SHP77 (cell line): ENCODE measurements at regions not wholly inside any gene's neighbourhood (a gene's known extent, or its start where the extent isn't known, plus 50 kb on each side); places are given as distances from the start of the nearest gene placed in this dataset.
A peak's percentile ranks its signal among the peaks of the same experiment; 100 is the strongest.
"Not testable (repeated sequence)": the region's sequence is repeated elsewhere in the genome, so short reads cannot be mapped to it uniquely, and the experiment has no call there.

Experiments
- DNase-seq, 2 experiments: peaks; one replicate each; lab custom pipeline; 2025; lab: John Stamatoyannopoulos, UW

GRCh38 chr6:94902974-94903628 lies 674.2 kb upstream of the MANEA start:
- DNase-seq, result no peak

GRCh38 chr6:94899191-94899590 lies 678.1 kb upstream of the MANEA start:
- DNase-seq, result no peak

DNA sequence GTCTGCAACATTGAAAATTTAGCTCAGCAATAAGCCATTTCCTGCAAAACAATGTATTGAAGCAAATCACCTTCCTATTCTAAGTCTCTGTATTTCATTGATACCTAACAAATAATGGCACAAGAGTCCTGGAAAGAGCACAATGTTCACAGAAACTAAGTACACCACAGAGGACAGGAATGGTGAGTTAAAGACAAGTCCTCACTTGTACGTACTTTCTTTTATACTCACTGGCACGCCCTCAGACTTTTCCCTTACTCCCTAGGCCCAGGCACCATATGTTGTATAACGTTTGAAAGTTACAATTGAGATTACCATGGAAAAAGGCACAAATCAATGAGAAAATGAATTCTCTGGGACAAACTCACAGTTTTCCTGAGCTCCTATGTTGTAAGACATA lies 683.0 kb upstream of the MANEA start:
- no peak for DNase-seq

DNA sequence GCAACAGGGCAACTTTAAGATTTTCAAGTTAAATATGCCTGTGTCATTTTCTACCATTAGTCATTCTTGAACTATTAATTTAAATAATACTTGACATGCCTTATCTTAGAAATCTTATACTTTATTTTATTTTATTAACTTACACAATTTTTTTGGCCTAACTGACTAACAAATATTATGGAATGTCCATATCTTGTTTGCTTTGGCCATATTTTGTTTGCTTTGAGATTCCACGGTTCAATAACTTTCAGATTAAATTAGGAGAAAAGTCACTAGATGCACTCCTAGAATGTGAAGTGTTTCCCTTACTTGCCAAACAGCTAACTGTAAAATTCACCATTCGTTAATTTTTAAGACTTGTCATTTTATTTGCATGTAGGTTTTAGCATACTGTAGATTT lies 684.0 kb upstream of the MANEA start:
- no peak for DNase-seq

DNA sequence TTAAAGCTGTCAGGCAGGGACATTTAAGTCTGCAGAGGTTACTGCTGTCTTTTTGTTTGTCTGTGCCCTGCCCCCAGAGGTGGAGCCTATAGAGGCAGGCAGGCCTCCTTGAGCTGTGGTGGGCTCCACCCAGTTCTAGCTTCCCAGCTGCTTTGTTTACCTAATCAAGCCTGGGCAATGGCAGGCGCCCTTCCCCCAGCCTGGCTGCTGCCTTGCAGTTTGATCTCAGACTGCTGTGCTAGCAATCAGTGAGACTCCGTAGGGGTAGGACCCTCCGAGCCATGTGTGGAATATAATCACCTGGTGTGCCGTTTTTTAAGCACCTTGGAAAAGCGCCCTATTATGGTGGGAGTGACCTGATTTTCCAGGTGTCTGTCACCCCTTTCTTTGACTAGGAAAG lies 703.5 kb upstream of the MANEA start:
- DNase-seq, result not testable (repeated sequence)

- no peak for DNase-seq
Measured at GRCh38 chr6:94862112-94862511, 715.2 kb upstream of the MANEA start.

DNA sequence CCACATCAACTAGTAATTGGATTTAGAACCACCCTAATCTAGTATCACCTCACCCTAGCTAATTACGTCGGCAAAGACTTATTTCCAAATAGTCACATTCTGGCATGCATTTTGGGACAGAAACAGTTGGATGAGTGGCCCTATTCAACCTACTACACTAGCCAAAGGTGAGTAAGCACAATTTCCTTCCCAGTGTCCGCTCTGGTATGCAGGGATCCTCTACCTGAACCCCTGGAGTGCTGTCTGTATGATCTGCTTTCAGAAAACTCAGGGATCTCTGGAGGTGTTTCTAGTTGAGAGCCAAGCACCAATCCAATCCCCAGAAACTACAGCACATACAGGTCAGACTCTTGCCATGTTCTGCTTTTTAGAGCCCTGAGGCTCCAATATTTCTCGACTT lies 717.4 kb upstream of the MANEA start:
- no peak for DNase-seq

DNA sequence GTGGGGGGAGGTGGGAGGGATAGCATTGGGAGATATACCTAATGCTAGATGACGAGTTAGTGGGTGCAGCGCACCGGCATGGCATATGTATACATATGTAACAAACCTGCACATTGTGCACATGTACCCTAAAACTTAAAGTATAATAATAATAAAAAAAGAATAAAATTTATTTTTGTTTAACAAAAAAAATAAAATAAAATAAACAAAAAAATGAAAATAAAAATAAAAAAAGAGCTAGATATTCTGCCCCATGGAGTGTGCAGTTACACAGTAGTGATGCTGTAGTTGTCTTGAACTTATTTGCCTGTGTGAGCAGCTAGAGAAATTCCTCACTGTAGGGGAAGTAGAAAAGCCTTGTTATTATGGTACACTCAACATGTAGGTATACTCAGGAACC lies 720.3 kb upstream of the MANEA start:
- not testable (repeated sequence) for DNase-seq

DNA sequence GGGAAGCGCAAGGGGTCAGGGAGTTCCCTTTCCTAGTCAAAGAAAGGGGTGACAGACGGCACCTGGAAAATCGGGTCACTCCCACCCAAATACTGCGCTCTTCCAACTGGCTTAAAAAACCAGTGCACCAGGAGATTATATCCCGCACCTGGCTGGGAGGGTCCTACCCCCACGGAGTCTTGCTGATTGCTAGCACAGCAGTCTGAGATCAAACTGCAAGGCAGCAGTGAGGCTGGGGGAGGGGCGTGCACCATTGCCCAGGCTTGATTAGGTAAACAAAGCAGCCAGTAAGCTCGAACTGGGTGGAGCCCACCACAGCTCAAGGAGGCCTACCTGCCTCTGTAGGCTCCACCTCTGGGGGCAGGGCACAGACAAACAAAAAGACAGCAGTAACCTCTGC lies 726.0 kb upstream of the MANEA start:
- DNase-seq, result not testable (repeated sequence)

DNA sequence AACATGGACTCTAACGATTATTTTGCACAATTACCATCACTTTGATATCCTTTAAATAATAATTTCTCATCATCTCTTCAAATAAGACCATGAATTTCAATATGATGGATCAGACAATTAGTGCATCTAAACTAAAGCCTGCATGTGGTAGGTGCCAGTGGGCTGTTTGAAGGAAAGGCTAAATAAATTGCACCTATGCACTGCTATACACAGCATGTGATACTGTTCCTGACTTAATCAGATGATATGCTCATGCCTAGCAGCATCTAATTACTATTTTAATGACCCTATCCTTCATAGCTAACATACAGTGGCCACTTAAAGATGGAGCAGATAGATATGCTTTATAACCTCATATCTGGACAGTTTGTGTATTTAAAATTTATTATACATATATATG lies 731.6 kb upstream of the MANEA start:
- no peak for DNase-seq

GRCh38 chr6:94835264-94835663 lies 742.1 kb upstream of the MANEA start:
- DNase-seq, result no peak

DNA sequence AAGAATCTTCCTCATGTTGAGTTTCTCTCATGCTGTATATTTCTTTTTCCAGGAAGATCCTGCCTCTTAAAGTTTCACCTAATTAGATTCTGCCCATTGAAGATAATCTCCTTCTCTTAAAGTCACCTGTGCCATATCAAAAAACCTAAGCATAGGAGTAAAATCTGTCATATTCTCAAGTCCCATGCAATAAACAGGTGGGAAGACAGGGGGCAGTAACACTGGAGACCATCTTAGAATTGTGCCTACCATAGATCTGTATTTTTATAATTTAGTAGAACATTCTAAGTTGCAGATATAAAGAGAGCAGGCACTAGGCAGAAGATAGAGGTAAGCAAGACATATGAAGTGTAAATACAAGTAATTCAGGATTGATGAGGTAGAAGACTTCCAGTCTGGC lies 763.5 kb upstream of the MANEA start:
- no peak for DNase-seq

DNA sequence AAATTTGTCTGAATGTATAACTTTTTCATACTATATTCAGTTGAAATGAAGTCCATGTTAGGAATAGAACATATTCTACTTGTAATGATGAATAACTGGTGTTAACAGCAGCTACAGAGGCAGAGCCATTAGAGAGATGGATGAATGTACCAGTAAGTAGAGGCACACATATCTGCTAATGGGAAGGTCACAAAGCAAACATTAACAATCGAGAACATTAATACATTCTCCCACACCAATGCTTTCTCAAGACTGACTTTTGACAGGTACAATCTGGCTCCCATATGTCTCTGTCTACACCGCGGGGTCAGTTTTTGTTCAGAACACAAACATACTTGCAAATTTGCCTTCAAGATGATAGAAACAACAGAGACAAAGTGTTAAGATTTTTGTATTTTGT lies 776.0 kb upstream of the MANEA start:
- no peak for DNase-seq

- no peak for DNase-seq
Measured at GRCh38 chr6:94785514-94785913, 791.8 kb upstream of the MANEA start.

GRCh38 chr6:94785081-94785480 lies 792.3 kb upstream of the MANEA start:
- DNase-seq, result not testable (repeated sequence)

GRCh38 chr6:94769197-94769596 lies 808.1 kb upstream of the MANEA start:
- DNase-seq, result no peak

- no peak for DNase-seq
Measured at GRCh38 chr6:94751641-94752329, 825.5 kb upstream of the MANEA start.

DNA sequence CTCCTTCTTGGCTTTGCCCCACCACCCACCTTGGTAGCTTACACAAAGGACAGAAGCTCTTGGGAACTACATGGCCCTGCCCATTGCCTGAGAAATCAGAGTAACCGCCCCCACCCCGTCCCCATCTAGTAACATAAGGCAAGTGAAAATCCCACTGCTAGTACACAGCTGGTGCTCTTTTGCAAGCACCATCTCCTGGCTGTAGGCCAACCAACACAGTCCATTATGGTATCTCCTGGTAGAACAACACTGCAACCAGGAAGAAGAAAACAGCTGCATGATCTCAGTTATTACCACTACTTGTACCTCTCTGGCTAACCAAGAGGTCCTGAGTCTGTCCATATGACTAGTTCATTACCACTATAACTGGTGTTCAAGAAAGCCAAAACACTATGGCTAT lies 841.1 kb upstream of the MANEA start:
- DNase-seq, result peak; percentile 34 to 59

DNA sequence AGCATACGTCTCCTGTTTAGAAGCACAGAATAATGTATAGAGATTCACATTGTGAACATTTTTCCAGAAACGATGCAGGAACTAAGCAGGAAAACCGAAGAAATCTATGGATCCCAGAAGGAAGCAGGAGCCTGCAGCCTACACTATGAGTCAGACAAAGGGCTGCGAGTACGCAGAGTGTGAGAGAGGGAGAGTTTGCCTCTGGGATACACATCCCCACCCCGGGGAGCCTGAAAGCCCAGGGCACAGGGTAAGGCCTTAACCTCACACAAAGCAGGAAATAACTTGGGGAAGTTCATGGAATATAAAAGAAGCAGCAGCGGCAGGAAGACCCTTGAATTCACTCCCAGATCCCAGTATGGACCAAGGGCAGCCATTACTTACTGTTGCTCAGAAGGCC lies 842.1 kb upstream of the MANEA start:
- DNase-seq, result no peak

DNA sequence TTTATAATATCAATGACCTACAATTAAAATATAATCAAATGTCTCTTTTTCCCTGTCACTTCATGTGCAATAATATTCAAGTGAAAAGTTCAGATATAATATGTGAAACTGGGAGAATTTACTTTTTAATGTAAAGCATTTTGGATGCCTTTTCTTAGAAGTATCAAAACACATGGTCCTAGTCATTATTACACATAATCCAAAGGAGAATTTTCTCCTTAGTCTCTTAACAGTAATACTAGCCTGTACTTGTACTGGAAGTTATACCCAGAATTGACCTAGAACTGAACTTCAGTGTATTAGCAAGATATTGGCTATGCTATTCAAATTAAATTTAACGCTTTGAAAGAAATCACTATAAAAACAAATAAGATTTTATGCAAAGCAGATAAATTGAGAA lies 842.6 kb upstream of the MANEA start:
- no peak for DNase-seq

GRCh38 chr6:94733066-94733465 lies 844.3 kb upstream of the MANEA start:
- DNase-seq, result no peak

- no peak for DNase-seq
Measured at GRCh38 chr6:94727710-94728109, 849.6 kb upstream of the MANEA start.

DNA sequence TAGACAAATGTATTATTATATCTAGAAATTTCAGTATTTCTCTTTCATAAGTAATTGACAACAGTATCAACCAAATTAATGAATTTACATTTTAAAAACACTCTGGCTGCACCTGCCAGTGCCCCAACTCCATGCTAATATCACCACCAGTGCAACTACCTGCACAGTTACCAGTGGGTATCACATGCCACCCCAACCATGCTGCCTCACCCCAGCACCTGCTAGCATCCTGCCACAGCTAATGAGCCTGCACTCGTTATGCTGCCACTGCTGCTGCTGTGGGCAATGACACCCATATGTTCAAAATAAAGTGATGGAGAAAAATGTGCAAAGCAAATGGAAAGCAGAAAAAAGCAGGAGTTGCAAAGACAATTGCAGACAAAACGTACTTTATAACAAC lies 855.9 kb upstream of the MANEA start:
- no peak for DNase-seq

GRCh38 chr6:94713446-94713845 lies 863.9 kb upstream of the MANEA start:
- DNase-seq, result no peak
